ENCODE measurements at regions not wholly inside any gene's neighbourhood (a gene's known extent, or its start where the extent isn't known, plus 50 kb on each side); places are given as distances from the start of the nearest gene placed in this dataset.
"Not testable (repeated sequence)": the region's sequence is repeated elsewhere in the genome, so short reads cannot be mapped to it uniquely, and the experiment has no call there.

GRCh38 chrX:138996268-138996667 lies 284.8 kb upstream of the FGF13 start:
- Mint-ChIP-seq H3K36me3 (ENCODE audit: low read depth, unreplicated experiment) (peaks cover 3% of the 10 kb centered on the region), H3K9me3 (ENCODE audit: unreplicated experiment) (no peaks in the 10 kb centered on the region), H3K27me3 (ENCODE audit: unreplicated experiment) (no peaks in the 10 kb centered on the region), H3K27ac (ENCODE audit: unreplicated experiment) (no peak overlapping the region), H3K4me1 (ENCODE audit: unreplicated experiment) (no peaks in the 10 kb centered on the region), H3K4me3 (ENCODE audit: unreplicated experiment) (no peak overlapping the region)
- DNase-seq (ENCODE audit: low spot score), result no peak
- TF ChIP-seq CTCF (IDR thresholded peaks at IDR 0.05; ENCODE audit: unreplicated experiment), result no peak

- no peak overlapping the region for H3K27ac Mint-ChIP-seq (ENCODE audit: unreplicated experiment)
Measured at GRCh38 chrX:138995458-138995857, 283.9 kb upstream of the FGF13 start.

GRCh38 chrX:138990425-138990824 lies 278.9 kb upstream of the FGF13 start:
- not testable (repeated sequence) for H3K27ac Mint-ChIP-seq (ENCODE audit: unreplicated experiment); H3K4me1 Mint-ChIP-seq (ENCODE audit: unreplicated experiment); H3K9me3 Mint-ChIP-seq (ENCODE audit: unreplicated experiment); H3K4me3 Mint-ChIP-seq (ENCODE audit: unreplicated experiment); H3K36me3 Mint-ChIP-seq (ENCODE audit: low read depth, unreplicated experiment); DNase-seq (ENCODE audit: low spot score); H3K27me3 Mint-ChIP-seq (ENCODE audit: unreplicated experiment)

More at GRCh38 chrX:138995458-138995857, 283.9 kb upstream of the FGF13 start:
- no peak for TF ChIP-seq CTCF (IDR thresholded peaks at IDR 0.05; ENCODE audit: unreplicated experiment)
- no peak for DNase-seq (ENCODE audit: low spot score)
- Mint-ChIP-seq H3K4me3 (ENCODE audit: unreplicated experiment) (no peak overlapping the region), H3K36me3 (ENCODE audit: low read depth, unreplicated experiment) (peaks cover 3% of the 10 kb centered on the region), H3K27me3 (ENCODE audit: unreplicated experiment) (no peaks in the 10 kb centered on the region), H3K9me3 (ENCODE audit: unreplicated experiment) (no peaks in the 10 kb centered on the region), H3K4me1 (ENCODE audit: unreplicated experiment) (no peaks in the 10 kb centered on the region)

- Mint-ChIP-seq H3K9me3 (ENCODE audit: unreplicated experiment) (no peaks in the 10 kb centered on the region), H3K27me3 (ENCODE audit: unreplicated experiment) (no peaks in the 10 kb centered on the region), H3K36me3 (ENCODE audit: low read depth, unreplicated experiment) (no peaks in the 10 kb centered on the region), H3K27ac (ENCODE audit: unreplicated experiment) (no peak overlapping the region), H3K4me1 (ENCODE audit: unreplicated experiment) (peaks cover 4% of the 10 kb centered on the region), H3K4me3 (ENCODE audit: unreplicated experiment) (no peak overlapping the region)
- TF ChIP-seq CTCF (IDR thresholded peaks at IDR 0.05; ENCODE audit: unreplicated experiment), result no peak
- DNase-seq (ENCODE audit: low spot score), result no peak
Measured at GRCh38 chrX:138986866-138987265, 275.3 kb upstream of the FGF13 start.

- H3K27ac Mint-ChIP-seq (ENCODE audit: unreplicated experiment), result no peak overlapping the region
- H3K4me3 Mint-ChIP-seq (ENCODE audit: unreplicated experiment), result no peak overlapping the region
- DNase-seq (ENCODE audit: low spot score), result no peak
- H3K9me3 Mint-ChIP-seq (ENCODE audit: unreplicated experiment), result no peaks in the 10 kb centered on the region
- no peak for TF ChIP-seq CTCF (IDR thresholded peaks at IDR 0.05; ENCODE audit: unreplicated experiment)
- no peaks in the 10 kb centered on the region for H3K27me3 Mint-ChIP-seq (ENCODE audit: unreplicated experiment)
- H3K36me3 Mint-ChIP-seq (ENCODE audit: low read depth, unreplicated experiment), result no peaks in the 10 kb centered on the region
- peaks cover 7% of the 10 kb centered on the region for H3K4me1 Mint-ChIP-seq (ENCODE audit: unreplicated experiment)
Measured at GRCh38 chrX:138986235-138986634, 274.7 kb upstream of the FGF13 start.

- Mint-ChIP-seq H3K4me3 (ENCODE audit: unreplicated experiment) (no peak overlapping the region), H3K4me1 (ENCODE audit: unreplicated experiment) (peaks cover 14% of the 10 kb centered on the region), H3K27me3 (ENCODE audit: unreplicated experiment) (no peaks in the 10 kb centered on the region), H3K36me3 (ENCODE audit: low read depth, unreplicated experiment) (no peaks in the 10 kb centered on the region), H3K9me3 (ENCODE audit: unreplicated experiment) (no peaks in the 10 kb centered on the region), H3K27ac (ENCODE audit: unreplicated experiment) (no peak overlapping the region)
- no peak for DNase-seq (ENCODE audit: low spot score)
- no peak for TF ChIP-seq CTCF (IDR thresholded peaks at IDR 0.05; ENCODE audit: unreplicated experiment)
Measured at GRCh38 chrX:138982365-138982764, 270.8 kb upstream of the FGF13 start.
